K562 (cell line): ENCODE measurements at regions not wholly inside any gene's neighbourhood (a gene's known extent, or its start where the extent isn't known, plus 50 kb on each side); places are given as distances from the start of the nearest gene placed in this dataset.

Experiments used
- EZH2 ChIP-seq: IDR thresholded peaks from 2 replicates; pipeline ENCODE4 v1.6.1; 2012; ENCODE audit warnings: low read depth, mild to moderate bottlenecking, inconsistent platforms, low read length, borderline replicate concordance
- GATAD2B ChIP-seq: fragments of 450-650 bp; IDR thresholded peaks from 2 replicates; pipeline ENCODE4 v1.6.1; 2017; ENCODE audit warnings: mild to moderate bottlenecking, borderline replicate concordance
- POLR2AphosphoS5 ChIP-seq: IDR thresholded peaks from 2 replicates; pipeline ENCODE4 v1.6.1; 2011; ENCODE audit warnings: mild to moderate bottlenecking, low read depth, low read length, moderate library complexity; ENCODE audit not compliant: control insufficient read depth, insufficient read depth
- PPARD ChIP-seq: fragments of 250-450 bp; sonication (Bioruptor Pico); IDR thresholded peaks from 2 replicates; pipeline ENCODE4 v1.8.0; 2022; ENCODE audit warnings: inconsistent platforms, mild to moderate bottlenecking, moderate library complexity
- TBP ChIP-seq: optimal IDR thresholded peaks from 2 replicates; pipeline ENCODE3; 2011; ENCODE audit warnings: low read depth, low read length, improper control_type of control experiment
- ZBTB8A ChIP-seq: fragments of 450-650 bp; IDR thresholded peaks from 2 replicates; pipeline ENCODE4 v1.6.1; 2018; ENCODE audit warnings: mild to moderate bottlenecking, moderate library complexity; ENCODE audit not compliant: partially characterized antibody
- ZNF274 ChIP-seq: IDR thresholded peaks from 2 replicates; pipeline ENCODE4 v1.6.1; 2011; ENCODE audit warnings: low read depth, mild to moderate bottlenecking, low read length, moderate library complexity, borderline replicate concordance
- ZNF609 ChIP-seq: sonication (generic); formaldehyde crosslinking; IDR thresholded peaks from 2 replicates; pipeline ENCODE4 v1.8.1; 2023; ENCODE audit warnings: missing genetic modification reagents, mild to moderate bottlenecking, borderline replicate concordance
- TF ChIP-seq, protein P1 (sequence below), 3 experiments: IDR thresholded peaks in 2 of 3; conservative IDR thresholded peaks in 1 of 3; 2 replicates each; pipeline ENCODE4 v1.5.1; 2011 to 2012; ENCODE audit warnings: low read length in 3 of 3, mild to moderate bottlenecking in 3 of 3, control low read depth in 2 of 3, improper control_type of control experiment in 1 of 3, inconsistent platforms in 1 of 3, low read depth in 1 of 3, mixed read lengths in 1 of 3, moderate library complexity in 1 of 3; ENCODE audit not compliant: insufficient read depth in 2 of 3
- TF ChIP-seq, protein P2 (sequence below): sonication (generic); formaldehyde crosslinking; IDR thresholded peaks from 2 replicates; pipeline ENCODE4 v1.8.1; 2023; ENCODE audit warnings: mild to moderate bottlenecking, missing genetic modification reagents
- TF ChIP-seq, protein P3 (sequence below): sonication (generic); formaldehyde crosslinking; IDR thresholded peaks from 2 replicates; pipeline ENCODE4 v1.8.0; 2022; ENCODE audit warnings: mild to moderate bottlenecking, missing genetic modification reagents, borderline replicate concordance
- TF ChIP-seq, protein P4 (sequence below): fragments of 250-450 bp; sonication (Bioruptor Pico); IDR thresholded peaks from 2 replicates; pipeline ENCODE4 v1.5.0; 2020; ENCODE audit warnings: mild to moderate bottlenecking, borderline replicate concordance
- TF ChIP-seq, protein P5 (sequence below): fragments of 450-650 bp; conservative IDR thresholded peaks from 2 replicates; pipeline ENCODE4 v1.6.1; 2016; ENCODE audit warnings: missing genetic modification characterization, low read depth, mild to moderate bottlenecking, control low read depth, missing compliant biosample characterization

DNA sequence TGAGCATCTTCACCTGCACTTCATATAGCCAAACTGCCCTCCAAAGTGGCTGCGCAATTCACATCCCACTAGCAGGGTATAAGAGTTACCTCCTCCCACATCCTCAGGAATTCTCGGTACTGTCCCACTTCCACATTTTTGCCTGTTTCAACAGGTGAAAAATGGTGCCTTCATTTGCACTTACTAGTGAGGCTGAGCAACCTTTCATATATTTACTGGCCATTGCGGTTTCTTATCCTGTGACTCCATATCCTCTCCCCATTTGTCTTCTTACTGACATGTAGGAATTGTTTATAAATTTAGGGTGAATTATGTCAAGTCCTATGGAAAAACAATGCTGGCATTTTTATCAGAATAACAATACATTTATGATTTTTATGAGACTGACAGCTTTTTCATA, 61.9 kb downstream of the NIBAN1 start:
- TF ChIP-seq GATAD2B (no peak), ZNF609 (CRISPR knock-in tag) (no peak), PPARD (CRISPR knock-in tag) (no peak), ZBTB8A (no peak), EZH2 (no peak), POLR2AphosphoS5 (no peak), ZNF274 (no peak), TBP (no peak)
- TF ChIP-seq, protein P1, sequence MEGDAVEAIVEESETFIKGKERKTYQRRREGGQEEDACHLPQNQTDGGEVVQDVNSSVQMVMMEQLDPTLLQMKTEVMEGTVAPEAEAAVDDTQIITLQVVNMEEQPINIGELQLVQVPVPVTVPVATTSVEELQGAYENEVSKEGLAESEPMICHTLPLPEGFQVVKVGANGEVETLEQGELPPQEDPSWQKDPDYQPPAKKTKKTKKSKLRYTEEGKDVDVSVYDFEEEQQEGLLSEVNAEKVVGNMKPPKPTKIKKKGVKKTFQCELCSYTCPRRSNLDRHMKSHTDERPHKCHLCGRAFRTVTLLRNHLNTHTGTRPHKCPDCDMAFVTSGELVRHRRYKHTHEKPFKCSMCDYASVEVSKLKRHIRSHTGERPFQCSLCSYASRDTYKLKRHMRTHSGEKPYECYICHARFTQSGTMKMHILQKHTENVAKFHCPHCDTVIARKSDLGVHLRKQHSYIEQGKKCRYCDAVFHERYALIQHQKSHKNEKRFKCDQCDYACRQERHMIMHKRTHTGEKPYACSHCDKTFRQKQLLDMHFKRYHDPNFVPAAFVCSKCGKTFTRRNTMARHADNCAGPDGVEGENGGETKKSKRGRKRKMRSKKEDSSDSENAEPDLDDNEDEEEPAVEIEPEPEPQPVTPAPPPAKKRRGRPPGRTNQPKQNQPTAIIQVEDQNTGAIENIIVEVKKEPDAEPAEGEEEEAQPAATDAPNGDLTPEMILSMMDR (IDR thresholded peaks at IDR 0.05 in 2 of 3, conservative IDR thresholded peaks at IDR 0.05 in 1 of 3; ENCODE audit: insufficient read depth in 2 of 3, low read depth in 1 of 3, low read length in 3 of 3) = no peak
- TF ChIP-seq, protein P2, sequence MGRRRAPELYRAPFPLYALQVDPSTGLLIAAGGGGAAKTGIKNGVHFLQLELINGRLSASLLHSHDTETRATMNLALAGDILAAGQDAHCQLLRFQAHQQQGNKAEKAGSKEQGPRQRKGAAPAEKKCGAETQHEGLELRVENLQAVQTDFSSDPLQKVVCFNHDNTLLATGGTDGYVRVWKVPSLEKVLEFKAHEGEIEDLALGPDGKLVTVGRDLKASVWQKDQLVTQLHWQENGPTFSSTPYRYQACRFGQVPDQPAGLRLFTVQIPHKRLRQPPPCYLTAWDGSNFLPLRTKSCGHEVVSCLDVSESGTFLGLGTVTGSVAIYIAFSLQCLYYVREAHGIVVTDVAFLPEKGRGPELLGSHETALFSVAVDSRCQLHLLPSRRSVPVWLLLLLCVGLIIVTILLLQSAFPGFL (CRISPR knock-in tag) = no peak
- TF ChIP-seq, protein P3, sequence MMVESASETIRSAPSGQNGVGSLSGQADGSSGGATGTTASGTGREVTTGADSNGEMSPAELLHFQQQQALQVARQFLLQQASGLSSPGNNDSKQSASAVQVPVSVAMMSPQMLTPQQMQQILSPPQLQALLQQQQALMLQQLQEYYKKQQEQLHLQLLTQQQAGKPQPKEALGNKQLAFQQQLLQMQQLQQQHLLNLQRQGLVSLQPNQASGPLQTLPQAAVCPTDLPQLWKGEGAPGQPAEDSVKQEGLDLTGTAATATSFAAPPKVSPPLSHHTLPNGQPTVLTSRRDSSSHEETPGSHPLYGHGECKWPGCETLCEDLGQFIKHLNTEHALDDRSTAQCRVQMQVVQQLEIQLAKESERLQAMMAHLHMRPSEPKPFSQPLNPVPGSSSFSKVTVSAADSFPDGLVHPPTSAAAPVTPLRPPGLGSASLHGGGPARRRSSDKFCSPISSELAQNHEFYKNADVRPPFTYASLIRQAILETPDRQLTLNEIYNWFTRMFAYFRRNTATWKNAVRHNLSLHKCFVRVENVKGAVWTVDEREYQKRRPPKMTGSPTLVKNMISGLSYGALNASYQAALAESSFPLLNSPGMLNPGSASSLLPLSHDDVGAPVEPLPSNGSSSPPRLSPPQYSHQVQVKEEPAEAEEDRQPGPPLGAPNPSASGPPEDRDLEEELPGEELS (CRISPR knock-in tag) = no peak
- TF ChIP-seq, protein P4, sequence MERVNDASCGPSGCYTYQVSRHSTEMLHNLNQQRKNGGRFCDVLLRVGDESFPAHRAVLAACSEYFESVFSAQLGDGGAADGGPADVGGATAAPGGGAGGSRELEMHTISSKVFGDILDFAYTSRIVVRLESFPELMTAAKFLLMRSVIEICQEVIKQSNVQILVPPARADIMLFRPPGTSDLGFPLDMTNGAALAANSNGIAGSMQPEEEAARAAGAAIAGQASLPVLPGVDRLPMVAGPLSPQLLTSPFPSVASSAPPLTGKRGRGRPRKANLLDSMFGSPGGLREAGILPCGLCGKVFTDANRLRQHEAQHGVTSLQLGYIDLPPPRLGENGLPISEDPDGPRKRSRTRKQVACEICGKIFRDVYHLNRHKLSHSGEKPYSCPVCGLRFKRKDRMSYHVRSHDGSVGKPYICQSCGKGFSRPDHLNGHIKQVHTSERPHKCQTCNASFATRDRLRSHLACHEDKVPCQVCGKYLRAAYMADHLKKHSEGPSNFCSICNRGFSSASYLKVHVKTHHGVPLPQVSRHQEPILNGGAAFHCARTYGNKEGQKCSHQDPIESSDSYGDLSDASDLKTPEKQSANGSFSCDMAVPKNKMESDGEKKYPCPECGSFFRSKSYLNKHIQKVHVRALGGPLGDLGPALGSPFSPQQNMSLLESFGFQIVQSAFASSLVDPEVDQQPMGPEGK (CRISPR knock-in tag) = no peak
- TF ChIP-seq, protein P5, sequence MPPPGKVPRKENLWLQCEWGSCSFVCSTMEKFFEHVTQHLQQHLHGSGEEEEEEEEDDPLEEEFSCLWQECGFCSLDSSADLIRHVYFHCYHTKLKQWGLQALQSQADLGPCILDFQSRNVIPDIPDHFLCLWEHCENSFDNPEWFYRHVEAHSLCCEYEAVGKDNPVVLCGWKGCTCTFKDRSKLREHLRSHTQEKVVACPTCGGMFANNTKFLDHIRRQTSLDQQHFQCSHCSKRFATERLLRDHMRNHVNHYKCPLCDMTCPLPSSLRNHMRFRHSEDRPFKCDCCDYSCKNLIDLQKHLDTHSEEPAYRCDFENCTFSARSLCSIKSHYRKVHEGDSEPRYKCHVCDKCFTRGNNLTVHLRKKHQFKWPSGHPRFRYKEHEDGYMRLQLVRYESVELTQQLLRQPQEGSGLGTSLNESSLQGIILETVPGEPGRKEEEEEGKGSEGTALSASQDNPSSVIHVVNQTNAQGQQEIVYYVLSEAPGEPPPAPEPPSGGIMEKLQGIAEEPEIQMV (tag) = no peak
